BLaER1 treated with 17β-estradiol and CSF1 and Interleukin-3, amounts not matched to agents 10 nM and 100 nM (cell line): ENCODE measurements at regions not wholly inside any gene's neighbourhood (a gene's known extent, or its start where the extent isn't known, plus 50 kb on each side); places are given as distances from the start of the nearest gene placed in this dataset.

Experiments
- H3K27ac ChIP-seq, 11 experiments: shearing (Covaris generic); formaldehyde crosslinking; 2 replicates each; pipeline ENCODE4 v1.8.1; 2022
- H3K27me3 ChIP-seq, 11 experiments: shearing (Covaris generic); formaldehyde crosslinking; 2 replicates each; pipeline ENCODE4 v1.8.1; 2022
- H3K36me3 ChIP-seq, 11 experiments: shearing (Covaris generic); formaldehyde crosslinking; 2 replicates each; pipeline ENCODE4 v1.8.1; 2022
- H3K4me1 ChIP-seq, 10 experiments: shearing (Covaris generic); formaldehyde crosslinking; 2 replicates each; pipeline ENCODE4 v1.8.1; 2022
- H3K4me2 ChIP-seq, 11 experiments: shearing (Covaris generic); formaldehyde crosslinking; 2 replicates each; pipeline ENCODE4 v1.8.1; 2022
- H3K4me3 ChIP-seq, 10 experiments: shearing (Covaris generic); formaldehyde crosslinking; 2 replicates each; pipeline ENCODE4 v1.8.1; 2022
- H3K9ac ChIP-seq, 11 experiments: shearing (Covaris generic); formaldehyde crosslinking; 2 replicates each; pipeline ENCODE4 v1.8.1; 2022
- H3K9me3 ChIP-seq, 11 experiments: shearing (Covaris generic); formaldehyde crosslinking; replicated peaks in 1 of 11; 2 replicates each; pipeline ENCODE4 v1.8.1; 2022
- H4K20me1 ChIP-seq, 11 experiments: shearing (Covaris generic); formaldehyde crosslinking; 2 replicates each; pipeline ENCODE4 v1.8.1; 2022
- Cebpa-rat ChIP-seq, 11 experiments: shearing (Covaris generic); IDR thresholded peaks; 2 replicates each; pipeline ENCODE4 v1.8.1; 2022

DNA sequence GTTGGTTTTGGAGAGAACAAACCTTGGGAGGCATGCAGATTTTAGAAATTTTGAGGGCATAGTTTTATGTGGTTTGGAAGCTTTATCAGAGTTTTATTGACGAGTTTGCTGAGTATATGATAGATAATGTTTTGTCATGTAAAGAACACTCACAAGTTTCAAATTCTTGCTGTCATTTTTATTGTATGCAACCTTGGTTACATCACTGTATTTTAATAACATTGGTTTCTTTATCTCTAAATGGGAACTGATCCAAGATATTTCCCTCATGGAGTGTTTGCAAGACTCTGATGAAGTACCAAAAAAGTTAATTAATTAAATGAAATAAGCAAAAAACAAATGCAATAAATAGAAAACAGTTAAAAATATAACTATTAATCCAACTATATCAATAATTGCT is 170.3 kb downstream of the SMC2 start:
- TF ChIP-seq Cebpa-rat (IDR thresholded peaks at IDR 0.05), result no peak
- no peak overlapping the region for H3K9ac ChIP-seq
- peaks cover 0 to 36% (median 0%) of the 10 kb centered on the region in 10 experiments; a peak in 4 of 20 replicates for H3K4me1 ChIP-seq
- no peak overlapping the region for H3K27ac ChIP-seq
- no peak overlapping the region for H3K4me2 ChIP-seq
- no peaks in the 10 kb centered on the region for H3K36me3 ChIP-seq
- H4K20me1 ChIP-seq, result no peaks in the 10 kb centered on the region
- H3K4me3 ChIP-seq, result no peak overlapping the region
- no peaks in the 10 kb centered on the region for H3K27me3 ChIP-seq
- H3K9me3 ChIP-seq, result no peaks in the 10 kb centered on the region

DNA sequence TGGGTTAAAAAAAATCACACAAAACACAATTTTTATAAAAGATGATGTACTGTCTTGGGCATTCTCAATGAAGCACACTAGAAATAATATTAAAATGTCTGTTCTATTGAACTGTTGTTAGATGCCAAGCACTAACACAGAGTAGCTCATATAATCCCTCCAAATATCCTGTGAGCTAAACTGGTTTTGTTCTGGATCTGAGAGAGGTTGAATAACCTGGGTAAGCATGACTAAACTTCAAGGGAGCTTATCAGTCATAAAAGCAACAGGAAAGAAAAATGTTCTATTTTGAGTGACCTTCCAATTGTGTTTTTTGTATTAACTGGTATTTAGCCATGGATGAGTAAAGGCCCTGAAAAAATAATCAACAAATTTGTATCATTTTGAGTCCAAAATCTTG is 175.3 kb downstream of the SMC2 start:
- no peaks in the 10 kb centered on the region for H4K20me1 ChIP-seq
- no peaks in the 10 kb centered on the region for H3K27me3 ChIP-seq
- H3K9me3 ChIP-seq, result peaks cover 0 to 6% (median 0%) of the 10 kb centered on the region in 11 experiments; a peak in 1 of 22 replicates
- no peak overlapping the region for H3K9ac ChIP-seq
- H3K27ac ChIP-seq, result no peak overlapping the region
- no peak overlapping the region for H3K4me3 ChIP-seq
- peaks cover 0 to 36% (median 0%) of the 10 kb centered on the region in 10 experiments; a peak in 4 of 20 replicates for H3K4me1 ChIP-seq
- H3K4me2 ChIP-seq, result no peak overlapping the region
- H3K36me3 ChIP-seq, result no peaks in the 10 kb centered on the region
- TF ChIP-seq Cebpa-rat (IDR thresholded peaks at IDR 0.05), result no peak

DNA sequence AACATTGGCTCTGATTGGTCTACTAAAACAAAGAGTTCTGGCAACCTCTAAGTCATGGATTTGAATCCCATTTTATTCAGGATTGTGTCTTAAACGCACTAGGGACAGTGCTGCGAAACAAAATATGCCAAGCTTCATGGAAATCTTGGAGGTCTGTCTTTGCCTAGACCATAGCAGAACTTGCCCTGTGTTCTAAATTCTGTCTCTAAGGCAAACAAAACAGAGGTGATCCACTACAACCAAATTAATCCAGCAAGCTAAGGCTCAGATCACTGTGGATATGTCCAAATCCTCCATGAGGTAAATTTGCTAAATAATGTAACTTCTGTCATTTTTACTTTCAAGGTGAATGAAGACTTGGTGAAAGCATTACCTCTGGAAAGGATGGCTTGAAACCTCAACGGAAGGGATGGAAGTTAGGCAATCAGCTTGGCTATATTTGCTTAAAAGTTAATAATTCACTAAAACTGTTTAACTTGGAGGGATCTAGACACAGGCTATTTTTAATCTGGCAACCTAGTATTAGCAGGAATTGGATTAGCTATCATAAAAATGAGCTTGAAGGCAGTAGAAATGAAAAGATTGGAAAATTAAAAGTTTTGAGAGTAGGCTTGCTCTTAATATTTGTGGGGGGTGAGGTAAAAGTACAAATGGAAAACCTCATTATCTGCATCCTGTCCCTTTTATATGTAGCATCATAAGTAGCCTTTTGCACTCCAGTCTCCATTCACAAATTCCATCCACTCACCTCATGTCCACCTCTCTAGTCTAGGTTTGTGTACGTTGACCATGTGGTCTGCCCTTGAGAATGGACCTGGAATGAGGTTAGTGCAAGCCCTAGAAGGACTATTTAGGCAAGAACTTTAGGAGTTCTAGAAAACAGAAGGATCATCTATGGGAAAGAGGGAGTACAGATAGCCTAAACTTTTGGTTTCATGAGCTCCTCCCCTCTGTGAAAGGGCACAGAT is 176.2 kb downstream of the SMC2 start:
- no peak overlapping the region for H3K4me2 ChIP-seq
- no peak for TF ChIP-seq Cebpa-rat (IDR thresholded peaks at IDR 0.05)
- H3K27ac ChIP-seq, result no peak overlapping the region

DNA sequence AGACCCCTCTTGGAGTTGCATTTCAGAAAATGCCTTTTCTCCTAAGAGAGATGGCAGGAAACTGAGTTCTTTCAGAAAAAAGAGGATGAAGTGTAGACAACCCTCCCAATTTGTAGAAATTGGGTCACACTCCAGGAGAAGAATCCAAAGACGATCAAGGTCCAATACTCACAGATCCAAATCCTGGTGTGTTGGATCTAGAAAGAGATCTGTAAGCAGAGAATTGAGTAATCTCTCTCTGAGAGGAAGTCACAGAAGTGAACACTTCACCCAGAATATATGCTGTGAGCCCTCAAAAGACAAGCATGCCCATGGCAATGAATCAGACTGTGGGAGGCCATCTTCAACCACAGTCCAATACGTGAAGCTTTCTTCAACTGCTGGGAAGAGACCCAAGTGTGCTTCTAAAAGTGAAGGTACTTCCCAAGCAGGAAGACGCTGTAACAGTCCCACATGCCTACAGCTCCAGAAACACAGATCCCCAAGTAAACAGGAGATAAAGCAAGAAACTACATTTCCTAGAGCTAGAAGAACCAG is 182.7 kb downstream of the SMC2 start:
- Histone ChIP-seq H3K36me3 (no peaks in the 10 kb centered on the region), H3K27ac (peak overlapping the region in 2 of 11 experiments; percentile 26 to 29; a peak in 2 of 22 replicates), H4K20me1 (no peaks in the 10 kb centered on the region), H3K4me1 (peaks cover 0 to 30% (median 0%) of the 10 kb centered on the region in 10 experiments; a peak in 4 of 20 replicates), H3K4me3 (no peak overlapping the region), H3K27me3 (no peaks in the 10 kb centered on the region), H3K4me2 (peak overlapping the region in 2 of 11 experiments; percentile 25 to 43; a peak in 4 of 22 replicates), H3K9me3 (peaks cover 0 to 16% (median 0%) of the 10 kb centered on the region in 11 experiments; a peak in 5 of 22 replicates), H3K9ac (no peak overlapping the region; a peak in 1 of 22 replicates)
- TF ChIP-seq Cebpa-rat (IDR thresholded peaks at IDR 0.05), result no peak

More for the DNA sequence above, 176.2 kb downstream of the SMC2 start:
- no peaks in the 10 kb centered on the region for H4K20me1 ChIP-seq
- no peaks in the 10 kb centered on the region for H3K36me3 ChIP-seq
- no peak overlapping the region for H3K9ac ChIP-seq
- no peaks in the 10 kb centered on the region for H3K27me3 ChIP-seq
- H3K4me1 ChIP-seq, result peaks cover 0 to 36% (median 0%) of the 10 kb centered on the region in 10 experiments; a peak in 4 of 20 replicates
- no peak overlapping the region for H3K4me3 ChIP-seq
- peaks cover 0 to 6% (median 0%) of the 10 kb centered on the region in 11 experiments; a peak in 1 of 22 replicates for H3K9me3 ChIP-seq

DNA sequence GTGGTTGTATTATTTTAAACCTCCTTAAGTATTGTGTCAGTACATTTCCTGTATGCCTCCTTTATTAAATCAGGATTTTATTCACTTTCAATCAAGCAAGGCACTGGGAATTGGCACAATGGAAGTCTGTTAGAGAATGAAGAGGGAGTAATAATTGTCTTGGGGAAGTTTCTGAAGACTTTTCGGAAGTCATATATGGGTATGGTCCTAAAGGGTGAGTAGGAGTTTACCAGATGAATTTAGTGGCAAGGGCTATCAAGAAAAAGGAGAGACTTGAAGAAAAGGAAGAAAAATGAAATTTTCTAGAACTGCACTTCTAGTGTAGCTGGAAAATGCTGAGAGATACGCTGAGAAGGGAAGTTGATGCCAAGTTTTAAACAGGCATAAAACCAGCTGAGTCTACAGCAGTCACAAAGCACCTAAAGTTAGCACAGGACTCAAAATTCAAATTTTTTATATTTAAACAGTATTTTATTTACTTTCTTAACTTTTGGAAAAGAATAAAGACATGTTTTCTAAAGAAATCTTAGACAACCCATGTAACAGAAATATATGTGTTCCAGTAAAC is 184.9 kb downstream of the SMC2 start:
- Histone ChIP-seq H4K20me1 (no peaks in the 10 kb centered on the region), H3K4me2 (peak overlapping the region in 2 of 11 experiments; percentile 9 to 36; a peak in 1 of 22 replicates), H3K36me3 (no peaks in the 10 kb centered on the region), H3K27ac (no peak overlapping the region), H3K27me3 (no peaks in the 10 kb centered on the region), H3K9ac (no peak overlapping the region), H3K9me3 (peaks cover 0 to 11% (median 0%) of the 10 kb centered on the region in 11 experiments; a peak in 5 of 22 replicates), H3K4me1 (peaks cover 0 to 37% (median 0%) of the 10 kb centered on the region in 10 experiments; a peak in 5 of 20 replicates), H3K4me3 (no peak overlapping the region)
- TF ChIP-seq Cebpa-rat (IDR thresholded peaks at IDR 0.05), result no peak

DNA sequence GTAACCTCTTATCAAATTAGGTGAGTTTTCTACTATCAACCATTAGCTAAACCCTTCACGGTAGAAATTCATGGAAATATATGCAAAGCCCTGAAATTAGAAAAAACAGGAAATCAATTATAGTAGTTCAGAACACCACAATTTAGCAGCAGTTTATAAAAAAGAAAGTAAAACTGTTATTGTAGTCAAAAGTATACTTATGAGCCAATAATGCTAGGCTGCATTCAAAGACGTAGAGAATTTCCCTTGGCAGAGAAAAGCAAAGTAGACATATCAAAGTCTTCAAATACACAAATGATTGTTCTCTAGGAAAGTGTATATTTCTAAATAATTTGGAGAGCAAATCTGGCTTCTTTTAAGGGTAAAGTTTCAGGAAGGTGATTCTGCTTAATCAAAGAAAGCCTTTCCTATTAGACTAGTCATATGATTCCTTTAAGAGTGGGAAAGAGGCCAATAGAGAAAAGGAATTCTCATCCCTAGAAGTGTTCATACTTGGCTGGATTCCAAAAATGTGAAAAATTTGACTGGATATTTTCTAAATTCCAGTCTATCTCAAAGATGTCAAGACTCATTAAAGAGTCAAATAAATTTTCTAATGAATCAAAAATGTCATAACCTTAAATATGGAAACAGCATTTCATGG is 185.5 kb downstream of the SMC2 start:
- TF ChIP-seq Cebpa-rat (IDR thresholded peaks at IDR 0.05), result no peak
- Histone ChIP-seq H3K4me2 (peak overlapping the region in 1 of 11 experiments; percentile 36; a peak in 2 of 22 replicates), H3K27me3 (no peaks in the 10 kb centered on the region), H3K4me3 (no peak overlapping the region), H3K9me3 (peaks cover 0 to 10% (median 0%) of the 10 kb centered on the region in 11 experiments; a peak in 5 of 22 replicates), H3K27ac (no peak overlapping the region), H3K4me1 (peaks cover 0 to 37% (median 0%) of the 10 kb centered on the region in 10 experiments; a peak in 5 of 20 replicates), H3K9ac (no peak overlapping the region), H3K36me3 (no peaks in the 10 kb centered on the region), H4K20me1 (no peaks in the 10 kb centered on the region)

DNA sequence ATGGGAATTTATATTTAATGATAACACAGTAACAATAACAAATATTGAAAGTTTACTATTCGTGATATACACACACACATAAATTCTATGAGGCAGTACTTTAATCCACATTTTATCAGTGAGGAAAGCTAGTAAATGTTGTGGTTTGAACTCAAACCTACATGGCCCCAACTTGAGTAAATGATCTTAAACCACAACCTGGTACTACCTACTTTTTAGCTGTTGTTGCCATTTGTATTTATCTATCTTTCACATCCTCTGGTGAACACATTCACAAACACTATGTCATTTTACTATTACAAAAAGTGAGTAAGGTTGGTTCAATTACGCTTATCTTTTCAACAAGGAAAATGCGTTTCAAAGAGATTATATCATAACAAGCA is 186.1 kb downstream of the SMC2 start:
- Histone ChIP-seq H3K4me3 (no peak overlapping the region), H3K27ac (no peak overlapping the region), H3K4me2 (no peak overlapping the region), H3K36me3 (no peaks in the 10 kb centered on the region), H3K27me3 (no peaks in the 10 kb centered on the region), H4K20me1 (no peaks in the 10 kb centered on the region), H3K4me1 (peaks cover 0 to 37% (median 0%) of the 10 kb centered on the region in 10 experiments; a peak in 5 of 20 replicates), H3K9me3 (peaks cover 0 to 10% (median 0%) of the 10 kb centered on the region in 11 experiments; a peak in 5 of 22 replicates), H3K9ac (no peak overlapping the region)
- no peak for TF ChIP-seq Cebpa-rat (IDR thresholded peaks at IDR 0.05)

DNA sequence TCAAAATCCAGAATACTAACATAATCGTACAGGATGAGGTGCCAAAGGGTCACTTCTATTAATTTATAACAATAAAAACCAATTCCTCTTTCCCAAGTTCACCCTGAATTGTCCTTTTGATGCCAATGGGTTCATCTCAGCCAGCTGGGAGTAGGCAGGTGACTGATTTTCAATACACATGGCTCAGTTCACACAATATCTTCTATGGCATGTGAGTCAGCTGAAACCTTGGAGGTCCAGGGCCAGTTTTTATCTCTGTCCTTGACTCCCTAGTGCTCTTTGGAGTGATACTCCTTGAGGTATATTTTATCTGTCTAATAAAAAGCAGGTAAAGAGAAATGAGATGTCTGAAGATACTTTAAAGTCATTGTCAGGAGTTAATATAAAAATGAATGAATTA is 186.6 kb downstream of the SMC2 start:
- Histone ChIP-seq H3K4me3 (no peak overlapping the region), H3K9ac (no peak overlapping the region), H3K36me3 (no peaks in the 10 kb centered on the region), H3K27ac (no peak overlapping the region), H3K4me2 (no peak overlapping the region), H3K27me3 (no peaks in the 10 kb centered on the region), H4K20me1 (no peaks in the 10 kb centered on the region), H3K4me1 (peaks cover 0 to 37% (median 0%) of the 10 kb centered on the region in 10 experiments; a peak in 5 of 20 replicates), H3K9me3 (peaks cover 0 to 10% (median 0%) of the 10 kb centered on the region in 11 experiments; a peak in 5 of 22 replicates)
- TF ChIP-seq Cebpa-rat (IDR thresholded peaks at IDR 0.05), result no peak
